CD14-positive monocyte (primary cell): ENCODE measurements at regions not wholly inside any gene's neighbourhood (a gene's known extent, or its start where the extent isn't known, plus 50 kb on each side); places are given as distances from the start of the nearest gene placed in this dataset.

ENCODE experiments used
- DNase-seq, 3 donors: peaks; one replicate each; pipeline ENCODE4 v3.0.0-alpha.2; 2011 to 2022
- H2AFZ ChIP-seq: 2 replicates; pipeline ENCODE4 v1.6.0; 2012; ENCODE audit warnings: mild to moderate bottlenecking, low read depth, low read length, inconsistent platforms; ENCODE audit not compliant: insufficient read depth, poor library complexity, severe bottlenecking
- H3K27ac ChIP-seq, 2 donors: 1 replicate in 1 of 2; 2 replicates in 1 of 2; pipeline ENCODE4 v1.5.1; 2012 to 2013; ENCODE audit warnings: low read length in 2 of 2, control low read depth in 1 of 2, inconsistent platforms in 1 of 2, low read depth in 1 of 2, mild to moderate bottlenecking in 1 of 2
- H3K27me3 ChIP-seq, 2 donors: one replicate each; pipeline versions ENCODE4 v1.6.0 to v1.6.1; 2011 to 2013; ENCODE audit warnings: low read length in 2 of 2; ENCODE audit not compliant: control insufficient read depth in 2 of 2, insufficient read depth in 2 of 2
- H3K36me3 ChIP-seq, 2 donors: replicated peaks in 1 of 2; 1 replicate in 1 of 2; 2 replicates in 1 of 2; pipeline versions ENCODE4 v1.5.1 to v1.6.1; 2012 to 2013; ENCODE audit warnings: low read length in 2 of 2, control low read depth in 1 of 2, inconsistent platforms in 1 of 2, mild to moderate bottlenecking in 1 of 2; ENCODE audit not compliant: insufficient read depth in 2 of 2, control insufficient read depth in 1 of 2
- H3K4me1 ChIP-seq, 2 donors: 1 replicate in 1 of 2; 2 replicates in 1 of 2; pipeline versions ENCODE4 v1.5.1 to v1.6.1; 2012 to 2013; ENCODE audit warnings: low read length in 2 of 2, control low read depth in 1 of 2, inconsistent platforms in 1 of 2, mild to moderate bottlenecking in 1 of 2, moderate library complexity in 1 of 2; ENCODE audit not compliant: insufficient read depth in 2 of 2, control insufficient read depth in 1 of 2
- H3K4me2 ChIP-seq: replicated peaks from 2 replicates; pipeline ENCODE3; 2012; ENCODE audit warnings: low read length, moderate library complexity, mild to moderate bottlenecking; ENCODE audit not compliant: poor library complexity, severe bottlenecking; ENCODE audit errors: extremely low read depth
- H3K4me3 ChIP-seq, 3 experiments: fragments of 200-600 bp in 1 of 3; sonication (generic) in 1 of 3; replicated peaks in 1 of 3; 1 replicate in 2 of 3; 2 replicates in 1 of 3; pipeline ENCODE4 v1.5.1; 2011 to 2013; ENCODE audit warnings: low read length in 3 of 3, mild to moderate bottlenecking in 3 of 3, control low read depth in 2 of 3, low read depth in 2 of 3, inconsistent platforms in 1 of 3, moderate library complexity in 1 of 3
- H3K79me2 ChIP-seq: 2 replicates; pipeline ENCODE4 v1.6.0; 2012; ENCODE audit warnings: mild to moderate bottlenecking, control low read depth, inconsistent platforms, low read length, moderate library complexity; ENCODE audit not compliant: insufficient read depth
- H3K9ac ChIP-seq: 2 replicates; pipeline ENCODE4 v1.6.0; 2017; ENCODE audit warnings: low read length, mild to moderate bottlenecking; ENCODE audit not compliant: insufficient read depth, poor library complexity, severe bottlenecking
- H3K9me3 ChIP-seq, 2 donors: replicated peaks in 1 of 2; 1 replicate in 1 of 2; 2 replicates in 1 of 2; pipeline versions ENCODE4 v1.5.1 to v1.6.1; 2012 to 2013; ENCODE audit warnings: low read length in 2 of 2, control low read depth in 1 of 2; ENCODE audit not compliant: control insufficient read depth in 1 of 2, insufficient read depth in 1 of 2
- H4K20me1 ChIP-seq: 2 replicates; pipeline ENCODE4 v1.6.0; 2012; ENCODE audit warnings: mild to moderate bottlenecking, low read length, control low read depth, moderate library complexity; ENCODE audit not compliant: insufficient read depth
- H3K27ac Mint-ChIP-seq, 7 donors: one replicate each; pipeline ENCODE4 v1.8.0; 2020; ENCODE audit warnings: mild to moderate bottlenecking in 7 of 7, mixed read lengths in 7 of 7, moderate library complexity in 6 of 7, inconsistent platforms in 2 of 7
- H3K27me3 Mint-ChIP-seq, 3 donors: one replicate each; pipeline ENCODE4 v1.8.0; 2021 to 2022; ENCODE audit warnings: low read depth in 3 of 3, mild to moderate bottlenecking in 3 of 3, mixed read lengths in 3 of 3, moderate library complexity in 3 of 3, inconsistent platforms in 1 of 3
- H3K36me3 Mint-ChIP-seq, 2 donors: one replicate each; pipeline ENCODE4 v1.8.0; 2020; ENCODE audit warnings: mixed read lengths in 2 of 2, inconsistent platforms in 1 of 2, mild to moderate bottlenecking in 1 of 2
- H3K4me1 Mint-ChIP-seq: one replicate; pipeline ENCODE4 v1.8.0; 2020; ENCODE audit warnings: mild to moderate bottlenecking, mixed read lengths
- H3K4me3 Mint-ChIP-seq, 2 donors: one replicate each; pipeline ENCODE4 v1.8.0; 2020; ENCODE audit warnings: mild to moderate bottlenecking in 2 of 2, mixed read lengths in 2 of 2, moderate library complexity in 1 of 2
- H3K9me3 Mint-ChIP-seq, 7 donors: one replicate each; pipeline ENCODE4 v1.8.0; 2020 to 2022; ENCODE audit warnings: mixed read lengths in 7 of 7, mild to moderate bottlenecking in 6 of 7, moderate library complexity in 6 of 7, inconsistent platforms in 2 of 7
- CTCF ChIP-seq: fragments of 200-600 bp; IDR thresholded peaks from one replicate; pipeline ENCODE4 v1.8.0; 2022; ENCODE audit warnings: antibody characterized with exemption, mild to moderate bottlenecking
- WGBS: methylation state at CpG from one replicate; pipeline ENCODE4 v1.1.5; 2013; ENCODE audit warnings: missing lambda C conversion rate; ENCODE audit not compliant: insufficient coverage; 5-methylcytosine and 5-hydroxymethylcytosine counted together
- intact Hi-C, 2 donors: fragments of 100-400 bp; cut with micrococcal nuclease; formaldehyde crosslinking; loops; one replicate each; pipeline versions ENCODE4 v1.15.0 to v1.15.1; 2023

GRCh38 chr15:97748576-97748975, 211.9 kb upstream of the ARRDC4 start:
- Mint-ChIP-seq H3K36me3 (no peaks in the 10 kb centered on the region), H3K4me3 (no peak overlapping the region), H3K4me1 (no peaks in the 10 kb centered on the region), H3K27ac (no peak overlapping the region), H3K9me3 (no peaks in the 10 kb centered on the region), H3K27me3 (peaks cover 0 to 8% (median 1%) of the 10 kb centered on the region in 3 donors)
- Histone ChIP-seq H3K4me3 (no peak overlapping the region), H3K27ac (no peak overlapping the region), H2AFZ (no peak overlapping the region), H3K27me3 (no peaks in the 10 kb centered on the region), H3K9me3 (no peaks in the 10 kb centered on the region), H3K36me3 (no peaks in the 10 kb centered on the region), H3K4me1 (no peaks in the 10 kb centered on the region), H3K9ac (no peak overlapping the region), H3K4me2 (no peak overlapping the region), H4K20me1 (no peaks in the 10 kb centered on the region), H3K79me2 (no peaks in the 10 kb centered on the region)
- no peak for DNase-seq
- intact Hi-C loops, result no loop called here
- TF ChIP-seq CTCF, result no peak
- WGBS, result 81% methylated on average over 5 of the region's 5 CpGs

GRCh38 chr15:97750060-97750459, 210.4 kb upstream of the ARRDC4 start:
- no peak overlapping the region for H3K27ac Mint-ChIP-seq
- Histone ChIP-seq H4K20me1 (no peaks in the 10 kb centered on the region), H3K4me3 (no peak overlapping the region), H2AFZ (no peak overlapping the region), H3K4me1 (no peaks in the 10 kb centered on the region), H3K36me3 (no peaks in the 10 kb centered on the region), H3K27me3 (no peaks in the 10 kb centered on the region), H3K4me2 (no peak overlapping the region), H3K27ac (no peak overlapping the region), H3K79me2 (no peaks in the 10 kb centered on the region), H3K9ac (no peak overlapping the region), H3K9me3 (no peaks in the 10 kb centered on the region)
- 70% methylated on average over 4 of the region's 7 CpGs for WGBS
- no peak for DNase-seq
- intact Hi-C loops, result no loop called here
- peaks cover 0 to 11% (median 1%) of the 10 kb centered on the region in 3 donors for H3K27me3 Mint-ChIP-seq
- H3K4me1 Mint-ChIP-seq, result no peaks in the 10 kb centered on the region
- no peak overlapping the region for H3K4me3 Mint-ChIP-seq
- H3K9me3 Mint-ChIP-seq, result no peaks in the 10 kb centered on the region
- H3K36me3 Mint-ChIP-seq, result no peaks in the 10 kb centered on the region
- TF ChIP-seq CTCF, result no peak
